GM19035 (cell line): ENCODE measurements at regions not wholly inside any gene's neighbourhood (a gene's known extent, or its start where the extent isn't known, plus 50 kb on each side); places are given as distances from the start of the nearest gene placed in this dataset.

Source experiments
- ATAC-seq: cut with Tn5 transposase; IDR thresholded peaks from one replicate; pipeline ENCODE4 v1.9.1; 2021; ENCODE audit not compliant: unreplicated experiment

GRCh38 chr13:50548586-50548985 lies 294.9 kb downstream of the DLEU7 start:
- no peak for ATAC-seq

GRCh38 chr13:50549221-50549942 lies 294.1 kb downstream of the DLEU7 start:
- no peak for ATAC-seq

GRCh38 chr13:50550151-50550550 lies 293.3 kb downstream of the DLEU7 start:
- no peak for ATAC-seq

GRCh38 chr13:50552424-50552966 lies 291.0 kb downstream of the DLEU7 start:
- ATAC-seq: no peak

- no peak for ATAC-seq
These were observed 281.8 kb downstream of the DLEU7 start for GRCh38 chr13:50561739-50562138.

GRCh38 chr13:50566646-50567045 lies 276.8 kb downstream of the DLEU7 start:
- no peak for ATAC-seq

- no peak for ATAC-seq
These were observed 271.4 kb downstream of the DLEU7 start for GRCh38 chr13:50572129-50572528.

- ATAC-seq: no peak
These were observed 270.4 kb downstream of the DLEU7 start for GRCh38 chr13:50573066-50573465.

- ATAC-seq: no peak
These were observed 268.8 kb downstream of the DLEU7 start for GRCh38 chr13:50574731-50575130.

GRCh38 chr13:50575138-50575537 lies 268.4 kb downstream of the DLEU7 start:
- ATAC-seq: no peak

GRCh38 chr13:50576156-50576555 lies 267.3 kb downstream of the DLEU7 start:
- no peak for ATAC-seq

GRCh38 chr13:50577806-50578205 lies 265.7 kb downstream of the DLEU7 start:
- ATAC-seq: no peak

GRCh38 chr13:50580684-50581305 lies 262.7 kb downstream of the DLEU7 start:
- ATAC-seq: no peak

- no peak for ATAC-seq
These were observed 261.8 kb downstream of the DLEU7 start for GRCh38 chr13:50581586-50582196.

GRCh38 chr13:50584856-50585580 lies 258.5 kb downstream of the DLEU7 start:
- ATAC-seq: no peak

GRCh38 chr13:50585674-50586413 lies 257.6 kb downstream of the DLEU7 start:
- no peak for ATAC-seq

GRCh38 chr13:50586414-50587083 lies 256.9 kb downstream of the DLEU7 start:
- ATAC-seq: no peak

- ATAC-seq: no peak
These were observed 256.4 kb downstream of the DLEU7 start for GRCh38 chr13:50587115-50587514.

GRCh38 chr13:50587645-50588373 lies 255.7 kb downstream of the DLEU7 start:
- ATAC-seq: no peak
